ENCODE measurements at regions not wholly inside any gene's neighbourhood (a gene's known extent, or its start where the extent isn't known, plus 50 kb on each side); places are given as distances from the start of the nearest gene placed in this dataset.
"Not testable (repeated sequence)": the region's sequence is repeated elsewhere in the genome, so short reads cannot be mapped to it uniquely, and the experiment has no call there.

GRCh38 chr12:94856324-94856723 lies 147.2 kb downstream of the NDUFA12 start:
- DNase-seq: no peak

- DNase-seq: no peak
Measured at GRCh38 chr12:94855853-94856252, 147.6 kb downstream of the NDUFA12 start.

GRCh38 chr12:94851396-94852028 lies 152.0 kb downstream of the NDUFA12 start:
- no peak for DNase-seq

GRCh38 chr12:94849411-94849976 lies 154.0 kb downstream of the NDUFA12 start:
- DNase-seq: no peak

- DNase-seq: no peak
Measured at GRCh38 chr12:94848966-94849365, 154.5 kb downstream of the NDUFA12 start.

GRCh38 chr12:94845110-94845509 lies 158.4 kb downstream of the NDUFA12 start:
- no peak for DNase-seq

- DNase-seq: no peak
Measured at GRCh38 chr12:94844452-94844851, 159.0 kb downstream of the NDUFA12 start.

- DNase-seq: no peak
Measured at GRCh38 chr12:94841904-94842610, 161.4 kb downstream of the NDUFA12 start.

- DNase-seq: no peak
Measured at GRCh38 chr12:94841177-94841576, 162.3 kb downstream of the NDUFA12 start.

GRCh38 chr12:94839347-94839746 lies 164.2 kb downstream of the NDUFA12 start:
- DNase-seq: no peak

GRCh38 chr12:94836952-94837670 lies 166.4 kb downstream of the NDUFA12 start:
- DNase-seq: not testable (repeated sequence)

- DNase-seq: no peak
Measured at GRCh38 chr12:94834036-94834625, 169.4 kb downstream of the NDUFA12 start.

GRCh38 chr12:94832780-94833681 lies 170.5 kb downstream of the NDUFA12 start:
- DNase-seq: no peak

- no peak for DNase-seq
Measured at GRCh38 chr12:94832105-94832504, 171.4 kb downstream of the NDUFA12 start.

- no peak for DNase-seq
Measured at GRCh38 chr12:94831081-94831751, 172.3 kb downstream of the NDUFA12 start.

- no peak for DNase-seq
Measured at GRCh38 chr12:94829552-94829951, 173.9 kb downstream of the NDUFA12 start.

GRCh38 chr12:94819011-94819410 lies 168.7 kb upstream of the TMCC3 start:
- no peak for DNase-seq

- DNase-seq: no peak
Measured at GRCh38 chr12:94817695-94818075, 167.3 kb upstream of the TMCC3 start.

- not testable (repeated sequence) for DNase-seq
Measured at GRCh38 chr12:94817201-94817600, 166.8 kb upstream of the TMCC3 start.

- DNase-seq: not testable (repeated sequence)
Measured at GRCh38 chr12:94816746-94817145, 166.4 kb upstream of the TMCC3 start.

- DNase-seq: no peak
Measured at GRCh38 chr12:94815958-94816357, 165.6 kb upstream of the TMCC3 start.

- no peak for DNase-seq
Measured at GRCh38 chr12:94815450-94815849, 165.1 kb upstream of the TMCC3 start.
